Sigmoid colon (tissue), 4 donors: ENCODE measurements at regions not wholly inside any gene's neighbourhood (a gene's known extent, or its start where the extent isn't known, plus 50 kb on each side); places are given as distances from the start of the nearest gene placed in this dataset.

ENCODE experiments used
- CTCF ChIP-seq, 4 experiments: fragments of 450-650 bp in 3 of 4; fragments of 200-600 bp in 1 of 4; IDR thresholded peaks; one replicate each; pipeline ENCODE4 v1.5.1; 2016 to 2019; ENCODE audit warnings: antibody characterized with exemption in 4 of 4, mild to moderate bottlenecking in 3 of 4, moderate library complexity in 2 of 4
- EP300 ChIP-seq, 4 donors: sonication (generic); formaldehyde crosslinking; IDR thresholded peaks; one replicate each; pipeline ENCODE4 v1.6.1; 2017; ENCODE audit warnings: antibody characterized with exemption in 4 of 4
- POLR2A ChIP-seq, 2 donors: fragments of 450-650 bp; IDR thresholded peaks; one replicate each; pipeline ENCODE4 v1.6.1; 2016; ENCODE audit warnings: antibody characterized with exemption in 2 of 2, mild to moderate bottlenecking in 2 of 2, moderate library complexity in 2 of 2
- POLR2AphosphoS5 ChIP-seq, 4 donors: sonication (generic); formaldehyde crosslinking; IDR thresholded peaks; one replicate each; pipeline ENCODE4 v1.6.1; 2017; ENCODE audit warnings: antibody characterized with exemption in 4 of 4

GRCh38 chr11:27238811-27239210 lies 124.2 kb downstream of the CCDC34 start:
- TF ChIP-seq CTCF (IDR thresholded peaks at IDR 0.05) = no peak
- TF ChIP-seq POLR2A (IDR thresholded peaks at IDR 0.05) = no peak
- no peak for TF ChIP-seq EP300 (IDR thresholded peaks at IDR 0.05)
- TF ChIP-seq POLR2AphosphoS5 (IDR thresholded peaks at IDR 0.05) = no peak
